Central memory CD8-positive, alpha-beta T cell (primary cell): ENCODE measurements at regions not wholly inside any gene's neighbourhood (a gene's known extent, or its start where the extent isn't known, plus 50 kb on each side); places are given as distances from the start of the nearest gene placed in this dataset.

Experiments
- ATAC-seq: fragments of 150-1000 bp; cut with Tn5 transposase; replicated peaks from 2 replicates; pipeline ENCODE4 v1.10.0; 2022; ENCODE audit warnings: mild to moderate bottlenecking, moderate FRiP score, moderate number of reproducible peaks; ENCODE audit not compliant: poor library complexity, severe bottlenecking; ENCODE audit errors: extremely low read depth
- DNase-seq, 2 donors: peaks; one replicate each; pipeline ENCODE4 v3.0.0; 2021; ENCODE audit warnings: low spot score in 2 of 2
- H3K27ac Mint-ChIP-seq: one replicate; pipeline ENCODE4 v1.8.0; 2022; ENCODE audit warnings: low read depth, mild to moderate bottlenecking, moderate library complexity, mixed read lengths
- H3K27me3 Mint-ChIP-seq: one replicate; pipeline ENCODE4 v1.8.0; 2022; ENCODE audit warnings: mixed read lengths
- H3K36me3 Mint-ChIP-seq: one replicate; pipeline ENCODE4 v1.8.0; 2022; ENCODE audit warnings: mild to moderate bottlenecking, moderate library complexity, mixed read lengths; ENCODE audit not compliant: insufficient read depth
- H3K4me1 Mint-ChIP-seq: one replicate; pipeline ENCODE4 v1.8.0; 2022; ENCODE audit warnings: mixed read lengths
- H3K4me3 Mint-ChIP-seq: one replicate; pipeline ENCODE4 v1.8.0; 2022; ENCODE audit warnings: mild to moderate bottlenecking, moderate library complexity, mixed read lengths
- H3K9me3 Mint-ChIP-seq: one replicate; pipeline ENCODE4 v1.8.0; 2022; ENCODE audit warnings: mixed read lengths

- Mint-ChIP-seq H3K27me3 (peaks cover 6% of the 10 kb centered on the region), H3K27ac (no peak overlapping the region)
- ATAC-seq, result no peak
Observed at GRCh38 chr9:88927510-88927909, 63.8 kb upstream of the S1PR3 start.

GRCh38 chr9:88930716-88931115, 60.6 kb upstream of the S1PR3 start:
- H3K27ac Mint-ChIP-seq, result no peak overlapping the region

More at GRCh38 chr9:88927510-88927909, 63.8 kb upstream of the S1PR3 start:
- peaks cover 16% of the 10 kb centered on the region for H3K4me1 Mint-ChIP-seq
- H3K9me3 Mint-ChIP-seq, result no peaks in the 10 kb centered on the region
- no peak for DNase-seq
- H3K36me3 Mint-ChIP-seq, result no peaks in the 10 kb centered on the region
- no peak overlapping the region for H3K4me3 Mint-ChIP-seq

GRCh38 chr9:88932766-88933165, 58.5 kb upstream of the S1PR3 start:
- H3K27me3 Mint-ChIP-seq, result peaks cover 33% of the 10 kb centered on the region
- DNase-seq (no peak), ATAC-seq (no peak)
- no peaks in the 10 kb centered on the region for H3K9me3 Mint-ChIP-seq
- H3K27ac Mint-ChIP-seq, result no peak overlapping the region
- no peak overlapping the region for H3K4me3 Mint-ChIP-seq
- H3K4me1 Mint-ChIP-seq, result no peaks in the 10 kb centered on the region
- no peaks in the 10 kb centered on the region for H3K36me3 Mint-ChIP-seq

More at GRCh38 chr9:88930716-88931115, 60.6 kb upstream of the S1PR3 start:
- ATAC-seq (no peak), DNase-seq (no peak)
- Mint-ChIP-seq H3K4me1 (no peaks in the 10 kb centered on the region), H3K9me3 (no peaks in the 10 kb centered on the region), H3K36me3 (no peaks in the 10 kb centered on the region), H3K4me3 (no peak overlapping the region), H3K27me3 (peaks cover 33% of the 10 kb centered on the region)

GRCh38 chr9:88933607-88934379, 57.5 kb upstream of the S1PR3 start:
- Mint-ChIP-seq H3K27ac (no peak overlapping the region), H3K36me3 (no peaks in the 10 kb centered on the region), H3K9me3 (no peaks in the 10 kb centered on the region), H3K4me3 (no peak overlapping the region), H3K27me3 (peaks cover 33% of the 10 kb centered on the region), H3K4me1 (no peaks in the 10 kb centered on the region)
- ATAC-seq, result no peak
- no peak for DNase-seq

GRCh38 chr9:88934876-88935535, 56.3 kb upstream of the S1PR3 start:
- no peak for ATAC-seq
- Mint-ChIP-seq H3K4me1 (no peaks in the 10 kb centered on the region), H3K36me3 (no peaks in the 10 kb centered on the region), H3K27ac (no peak overlapping the region), H3K4me3 (no peak overlapping the region), H3K9me3 (no peaks in the 10 kb centered on the region), H3K27me3 (peaks cover 33% of the 10 kb centered on the region)
- no peak for DNase-seq

- H3K27ac Mint-ChIP-seq, result no peak overlapping the region
- no peaks in the 10 kb centered on the region for H3K9me3 Mint-ChIP-seq
- no peaks in the 10 kb centered on the region for H3K4me1 Mint-ChIP-seq
- H3K4me3 Mint-ChIP-seq, result no peak overlapping the region
- no peaks in the 10 kb centered on the region for H3K36me3 Mint-ChIP-seq
- H3K27me3 Mint-ChIP-seq, result peaks cover 33% of the 10 kb centered on the region
- ATAC-seq (no peak), DNase-seq (no peak)
Observed at GRCh38 chr9:88936132-88936531, 55.1 kb upstream of the S1PR3 start.

GRCh38 chr9:88936668-88937067, 54.6 kb upstream of the S1PR3 start:
- no peak for DNase-seq
- Mint-ChIP-seq H3K4me1 (no peaks in the 10 kb centered on the region), H3K4me3 (no peak overlapping the region), H3K27ac (no peak overlapping the region), H3K36me3 (no peaks in the 10 kb centered on the region), H3K27me3 (peaks cover 33% of the 10 kb centered on the region), H3K9me3 (no peaks in the 10 kb centered on the region)
- no peak for ATAC-seq

GRCh38 chr9:88937248-88937647, 54.0 kb upstream of the S1PR3 start:
- ATAC-seq, result no peak
- no peak overlapping the region for H3K4me3 Mint-ChIP-seq
- H3K4me1 Mint-ChIP-seq, result no peaks in the 10 kb centered on the region

GRCh38 chr9:88938189-88938588, 53.1 kb upstream of the S1PR3 start:
- ATAC-seq, result no peak
- no peaks in the 10 kb centered on the region for H3K4me1 Mint-ChIP-seq
- H3K9me3 Mint-ChIP-seq, result no peaks in the 10 kb centered on the region
- H3K27ac Mint-ChIP-seq, result no peak overlapping the region
- no peak for DNase-seq
- no peaks in the 10 kb centered on the region for H3K36me3 Mint-ChIP-seq
- H3K4me3 Mint-ChIP-seq, result no peak overlapping the region
- H3K27me3 Mint-ChIP-seq, result peaks cover 20% of the 10 kb centered on the region

More at GRCh38 chr9:88937248-88937647, 54.0 kb upstream of the S1PR3 start:
- Mint-ChIP-seq H3K27ac (no peak overlapping the region), H3K36me3 (no peaks in the 10 kb centered on the region), H3K9me3 (no peaks in the 10 kb centered on the region), H3K27me3 (peaks cover 29% of the 10 kb centered on the region)
- DNase-seq, result no peak
